HG02981 (cell line): ENCODE measurements at regions not wholly inside any gene's neighbourhood (a gene's known extent, or its start where the extent isn't known, plus 50 kb on each side); places are given as distances from the start of the nearest gene placed in this dataset.

Experiments used
- ATAC-seq: cut with Tn5 transposase; IDR thresholded peaks from one replicate; pipeline ENCODE4 v1.9.1; 2021; ENCODE audit warnings: mild to moderate bottlenecking, moderate library complexity; ENCODE audit not compliant: unreplicated experiment

- ATAC-seq: no peak
These were observed 209.2 kb upstream of the CDIN1 start for GRCh38 chr15:36370051-36370730.

GRCh38 chr15:36370731-36371112 lies 208.7 kb upstream of the CDIN1 start:
- ATAC-seq: no peak

GRCh38 chr15:36371509-36371908 lies 207.9 kb upstream of the CDIN1 start:
- no peak for ATAC-seq

- no peak for ATAC-seq
These were observed 206.5 kb upstream of the CDIN1 start for GRCh38 chr15:36372968-36373367.

GRCh38 chr15:36373550-36373949 lies 205.9 kb upstream of the CDIN1 start:
- ATAC-seq: no peak

GRCh38 chr15:36389107-36389506 lies 190.3 kb upstream of the CDIN1 start:
- ATAC-seq: no peak

GRCh38 chr15:36390491-36390890 lies 188.9 kb upstream of the CDIN1 start:
- no peak for ATAC-seq

GRCh38 chr15:36392676-36393266 lies 186.7 kb upstream of the CDIN1 start:
- ATAC-seq: no peak

GRCh38 chr15:36398212-36398611 lies 181.2 kb upstream of the CDIN1 start:
- no peak for ATAC-seq

- ATAC-seq: no peak
These were observed 180.2 kb upstream of the CDIN1 start for GRCh38 chr15:36399276-36399675.

GRCh38 chr15:36400936-36401585 lies 178.4 kb upstream of the CDIN1 start:
- ATAC-seq: no peak

GRCh38 chr15:36401586-36401966 lies 177.8 kb upstream of the CDIN1 start:
- no peak for ATAC-seq

GRCh38 chr15:36403351-36403750 lies 176.1 kb upstream of the CDIN1 start:
- no peak for ATAC-seq

- ATAC-seq: no peak
These were observed 173.1 kb upstream of the CDIN1 start for GRCh38 chr15:36406366-36406765.

GRCh38 chr15:36406911-36407310 lies 172.5 kb upstream of the CDIN1 start:
- no peak for ATAC-seq

GRCh38 chr15:36407647-36408046 lies 171.8 kb upstream of the CDIN1 start:
- ATAC-seq: no peak

- ATAC-seq: no peak
These were observed 169.6 kb upstream of the CDIN1 start for GRCh38 chr15:36409819-36410218.

- no peak for ATAC-seq
These were observed 164.8 kb upstream of the CDIN1 start for GRCh38 chr15:36414670-36415069.

- no peak for ATAC-seq
These were observed 163.8 kb upstream of the CDIN1 start for GRCh38 chr15:36415643-36416042.

- ATAC-seq: no peak
These were observed 156.8 kb upstream of the CDIN1 start for GRCh38 chr15:36422631-36423030.

- ATAC-seq: no peak
These were observed 152.7 kb upstream of the CDIN1 start for GRCh38 chr15:36426691-36427090.

- ATAC-seq: no peak
These were observed 151.2 kb upstream of the CDIN1 start for GRCh38 chr15:36428102-36428845.
